Activated naive CD8-positive, alpha-beta T cell (primary cell): ENCODE measurements at regions not wholly inside any gene's neighbourhood (a gene's known extent, or its start where the extent isn't known, plus 50 kb on each side); places are given as distances from the start of the nearest gene placed in this dataset.

Experiments
- H3K27ac Mint-ChIP-seq: one replicate; pipeline ENCODE4 v1.8.0; 2021; ENCODE audit warnings: mixed read lengths
- H3K27me3 Mint-ChIP-seq: one replicate; pipeline ENCODE4 v1.8.0; 2021; ENCODE audit warnings: mixed read lengths
- H3K36me3 Mint-ChIP-seq: one replicate; pipeline ENCODE4 v1.8.0; 2021; ENCODE audit warnings: mixed read lengths
- H3K4me1 Mint-ChIP-seq: one replicate; pipeline ENCODE4 v1.8.0; 2021; ENCODE audit warnings: low read depth, mixed read lengths
- H3K4me3 Mint-ChIP-seq: one replicate; pipeline ENCODE4 v1.8.0; 2021; ENCODE audit warnings: mild to moderate bottlenecking, mixed read lengths
- H3K9me3 Mint-ChIP-seq: one replicate; pipeline ENCODE4 v1.8.0; 2021; ENCODE audit warnings: low read depth, mixed read lengths

- Mint-ChIP-seq H3K9me3 (peaks cover 6% of the 10 kb centered on the region), H3K4me1 (no peaks in the 10 kb centered on the region), H3K36me3 (no peaks in the 10 kb centered on the region), H3K27me3 (peaks cover 1% of the 10 kb centered on the region), H3K27ac (no peak overlapping the region), H3K4me3 (no peak overlapping the region)
These were observed 118.2 kb upstream of the BLID start for GRCh38 chr11:122234257-122234656.

GRCh38 chr11:122232985-122233384, 117.0 kb upstream of the BLID start:
- H3K27ac Mint-ChIP-seq, result no peak overlapping the region
- H3K4me1 Mint-ChIP-seq, result no peaks in the 10 kb centered on the region
- no peaks in the 10 kb centered on the region for H3K36me3 Mint-ChIP-seq
- peaks cover 4% of the 10 kb centered on the region for H3K27me3 Mint-ChIP-seq
- H3K9me3 Mint-ChIP-seq, result no peaks in the 10 kb centered on the region
- no peak overlapping the region for H3K4me3 Mint-ChIP-seq

GRCh38 chr11:122230385-122230755, 114.4 kb upstream of the BLID start:
- Mint-ChIP-seq H3K4me3 (no peak overlapping the region), H3K27me3 (peaks cover 12% of the 10 kb centered on the region), H3K4me1 (no peaks in the 10 kb centered on the region), H3K36me3 (no peaks in the 10 kb centered on the region), H3K9me3 (no peaks in the 10 kb centered on the region), H3K27ac (no peak overlapping the region)

- no peaks in the 10 kb centered on the region for H3K36me3 Mint-ChIP-seq
- H3K27me3 Mint-ChIP-seq, result peaks cover 12% of the 10 kb centered on the region
- H3K27ac Mint-ChIP-seq, result no peak overlapping the region
- no peaks in the 10 kb centered on the region for H3K4me1 Mint-ChIP-seq
- H3K4me3 Mint-ChIP-seq, result no peak overlapping the region
- H3K9me3 Mint-ChIP-seq, result no peaks in the 10 kb centered on the region
These were observed 113.7 kb upstream of the BLID start for GRCh38 chr11:122229481-122230384.

GRCh38 chr11:122229078-122229477, 113.1 kb upstream of the BLID start:
- H3K4me3 Mint-ChIP-seq, result no peak overlapping the region
- H3K27ac Mint-ChIP-seq, result no peak overlapping the region
- H3K9me3 Mint-ChIP-seq, result no peaks in the 10 kb centered on the region
- no peaks in the 10 kb centered on the region for H3K4me1 Mint-ChIP-seq
- H3K36me3 Mint-ChIP-seq, result no peaks in the 10 kb centered on the region
- H3K27me3 Mint-ChIP-seq, result peaks cover 12% of the 10 kb centered on the region

GRCh38 chr11:122226810-122227379, 110.9 kb upstream of the BLID start:
- no peak overlapping the region for H3K27ac Mint-ChIP-seq
- no peak overlapping the region for H3K4me3 Mint-ChIP-seq
- no peaks in the 10 kb centered on the region for H3K36me3 Mint-ChIP-seq
- peaks cover 11% of the 10 kb centered on the region for H3K27me3 Mint-ChIP-seq
- no peaks in the 10 kb centered on the region for H3K4me1 Mint-ChIP-seq
- no peaks in the 10 kb centered on the region for H3K9me3 Mint-ChIP-seq

GRCh38 chr11:122224867-122225266, 108.9 kb upstream of the BLID start:
- no peak overlapping the region for H3K27ac Mint-ChIP-seq
- no peak overlapping the region for H3K4me3 Mint-ChIP-seq
- no peaks in the 10 kb centered on the region for H3K9me3 Mint-ChIP-seq
- H3K27me3 Mint-ChIP-seq, result peaks cover 14% of the 10 kb centered on the region
- H3K36me3 Mint-ChIP-seq, result no peaks in the 10 kb centered on the region
- no peaks in the 10 kb centered on the region for H3K4me1 Mint-ChIP-seq

- Mint-ChIP-seq H3K27me3 (peaks cover 6% of the 10 kb centered on the region), H3K36me3 (no peaks in the 10 kb centered on the region), H3K27ac (no peak overlapping the region), H3K4me3 (no peak overlapping the region), H3K9me3 (no peaks in the 10 kb centered on the region), H3K4me1 (no peaks in the 10 kb centered on the region)
These were observed 104.3 kb upstream of the BLID start for GRCh38 chr11:122220321-122220720.

GRCh38 chr11:122219791-122220190, 103.8 kb upstream of the BLID start:
- Mint-ChIP-seq H3K4me1 (no peaks in the 10 kb centered on the region), H3K36me3 (no peaks in the 10 kb centered on the region), H3K27me3 (peaks cover 6% of the 10 kb centered on the region), H3K4me3 (no peak overlapping the region), H3K9me3 (no peaks in the 10 kb centered on the region), H3K27ac (no peak overlapping the region)

GRCh38 chr11:122215244-122215992, 99.4 kb upstream of the BLID start:
- Mint-ChIP-seq H3K36me3 (no peaks in the 10 kb centered on the region), H3K9me3 (no peaks in the 10 kb centered on the region), H3K27ac (no peak overlapping the region), H3K4me3 (no peak overlapping the region), H3K4me1 (no peaks in the 10 kb centered on the region), H3K27me3 (peaks cover 4% of the 10 kb centered on the region)

- no peaks in the 10 kb centered on the region for H3K4me1 Mint-ChIP-seq
- H3K27me3 Mint-ChIP-seq, result peaks cover 3% of the 10 kb centered on the region
- H3K9me3 Mint-ChIP-seq, result no peaks in the 10 kb centered on the region
- no peaks in the 10 kb centered on the region for H3K36me3 Mint-ChIP-seq
- no peak overlapping the region for H3K27ac Mint-ChIP-seq
- no peak overlapping the region for H3K4me3 Mint-ChIP-seq
These were observed 98.6 kb upstream of the BLID start for GRCh38 chr11:122214567-122214966.

- Mint-ChIP-seq H3K4me1 (no peaks in the 10 kb centered on the region), H3K4me3 (no peak overlapping the region), H3K27ac (no peak overlapping the region), H3K9me3 (no peaks in the 10 kb centered on the region), H3K27me3 (peaks cover 3% of the 10 kb centered on the region), H3K36me3 (no peaks in the 10 kb centered on the region)
These were observed 98.1 kb upstream of the BLID start for GRCh38 chr11:122214080-122214479.

- Mint-ChIP-seq H3K9me3 (no peaks in the 10 kb centered on the region), H3K4me1 (no peaks in the 10 kb centered on the region), H3K27me3 (peaks cover 2% of the 10 kb centered on the region), H3K36me3 (no peaks in the 10 kb centered on the region), H3K27ac (no peak overlapping the region), H3K4me3 (no peak overlapping the region)
These were observed 97.2 kb upstream of the BLID start for GRCh38 chr11:122213171-122213570.

- H3K4me1 Mint-ChIP-seq, result no peaks in the 10 kb centered on the region
- no peak overlapping the region for H3K27ac Mint-ChIP-seq
- no peaks in the 10 kb centered on the region for H3K36me3 Mint-ChIP-seq
- no peaks in the 10 kb centered on the region for H3K9me3 Mint-ChIP-seq
- peaks cover 6% of the 10 kb centered on the region for H3K27me3 Mint-ChIP-seq
- no peak overlapping the region for H3K4me3 Mint-ChIP-seq
These were observed 94.5 kb upstream of the BLID start for GRCh38 chr11:122210367-122210997.
